ENCODE measurements at regions not wholly inside any gene's neighbourhood (a gene's known extent, or its start where the extent isn't known, plus 50 kb on each side); places are given as distances from the start of the nearest gene placed in this dataset.

GRCh38 chr2:38500283-38500634 lies 102.5 kb downstream of the HNRNPLL start:
- no peak for TF ChIP-seq CTCF (IDR thresholded peaks at IDR 0.05)
- ATAC-seq (ENCODE audit: low FRiP score) (peak; percentile 72), DNase-seq (ENCODE audit: low spot score) (no peak)

DNA sequence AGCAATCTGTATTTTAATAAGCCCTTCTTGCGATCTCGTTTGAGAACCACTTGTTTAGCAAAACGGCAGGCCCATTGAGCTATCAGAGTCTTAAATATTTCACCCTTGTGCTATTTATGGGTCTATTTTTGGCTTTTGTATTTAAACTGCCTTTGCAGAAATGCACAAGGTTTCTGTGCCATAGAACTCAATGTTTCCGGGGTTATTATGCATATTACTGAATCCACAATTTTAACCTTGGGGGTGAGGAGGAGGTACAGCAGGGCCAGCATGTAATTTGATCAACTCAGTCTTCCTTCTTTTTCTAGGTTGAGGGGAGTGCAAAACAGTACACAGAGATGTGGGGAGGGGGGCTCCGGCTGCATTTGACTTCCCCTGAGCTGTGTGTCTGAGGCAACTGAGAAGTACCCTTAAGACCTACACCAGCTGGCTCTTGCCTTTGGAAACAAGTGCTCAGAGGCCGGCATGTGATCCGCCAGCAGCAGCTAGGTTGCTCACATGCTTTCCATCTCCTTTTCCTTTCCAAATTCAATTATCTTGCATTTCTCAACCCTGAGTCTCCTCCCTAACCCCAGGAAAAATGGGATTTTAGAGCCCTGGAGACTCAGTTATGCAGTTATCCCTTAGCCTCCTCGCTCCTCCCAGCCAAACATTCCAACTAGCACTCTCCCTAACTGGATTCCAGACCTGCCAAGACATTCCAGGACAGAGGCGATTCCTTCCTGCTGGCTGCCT lies 103.0 kb downstream of the HNRNPLL start:
- ATAC-seq (ENCODE audit: low FRiP score): peak; percentile 67
- TF ChIP-seq CTCF (IDR thresholded peaks at IDR 0.05): no peak
- no peak for DNase-seq (ENCODE audit: low spot score)

GRCh38 chr2:38498045-38498481 lies 104.7 kb downstream of the HNRNPLL start:
- DNase-seq (ENCODE audit: low spot score): no peak
- ATAC-seq (ENCODE audit: low FRiP score): no peak

DNA sequence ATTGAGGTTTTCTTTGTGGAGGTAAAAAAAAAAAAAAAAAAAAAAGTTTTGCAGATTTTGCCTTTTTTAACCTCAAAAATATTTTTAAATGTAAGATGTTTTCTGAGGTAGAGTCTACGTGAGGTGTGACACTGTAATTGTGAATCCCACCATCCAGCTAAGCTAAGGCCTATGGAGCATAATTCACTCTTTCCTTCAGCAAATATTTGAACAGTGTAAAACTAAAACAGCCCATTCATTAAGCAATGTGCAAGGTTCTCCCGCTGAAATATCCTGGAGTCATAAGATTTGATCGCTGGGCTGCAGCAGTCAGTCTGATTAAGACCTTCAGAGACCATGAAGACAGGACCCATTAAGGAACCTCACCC lies 105.1 kb downstream of the HNRNPLL start:
- ATAC-seq (ENCODE audit: low FRiP score): no peak
- no peak for DNase-seq (ENCODE audit: low spot score)
- no peak for TF ChIP-seq CTCF (IDR thresholded peaks at IDR 0.05)

More at GRCh38 chr2:38498045-38498481, 104.7 kb downstream of the HNRNPLL start:
- no peak for TF ChIP-seq CTCF (IDR thresholded peaks at IDR 0.05)

DNA sequence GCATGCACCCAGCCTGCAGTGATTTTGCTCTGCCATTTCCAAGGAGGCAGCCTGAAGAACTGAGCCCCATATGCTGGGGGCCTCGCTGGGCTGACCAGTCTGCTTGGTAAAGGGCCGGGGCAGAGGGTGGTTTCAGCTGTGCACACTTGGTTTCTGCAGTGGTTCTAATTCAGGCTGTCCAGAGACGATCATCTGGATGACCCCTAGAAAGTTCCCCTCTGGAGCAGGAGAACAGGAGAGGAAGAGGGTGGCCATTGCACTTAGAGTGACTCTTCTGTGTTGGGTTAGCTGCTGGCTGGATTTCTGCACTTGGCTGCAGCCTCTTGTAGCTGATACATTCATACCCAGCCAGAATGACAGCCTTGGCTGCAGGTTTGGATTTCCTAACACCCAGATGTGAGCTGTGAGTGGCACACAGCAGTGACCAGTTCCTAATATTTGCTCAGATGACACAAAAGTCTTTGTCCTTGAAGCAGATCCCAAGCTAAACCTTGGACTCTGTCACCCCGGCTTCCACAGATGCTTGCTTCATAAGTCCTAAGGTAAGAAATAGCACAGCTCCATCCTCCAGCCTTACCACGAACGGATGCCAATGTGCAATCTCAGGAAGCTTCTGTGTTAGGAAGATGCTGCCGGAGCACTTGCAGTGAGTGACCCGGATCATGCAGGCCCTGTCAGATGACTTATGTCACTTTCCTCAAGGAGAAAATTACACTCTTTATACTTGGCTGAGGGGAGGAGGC lies 105.6 kb downstream of the HNRNPLL start:
- TF ChIP-seq CTCF (IDR thresholded peaks at IDR 0.05): no peak
- no peak for ATAC-seq (ENCODE audit: low FRiP score)
- no peak for DNase-seq (ENCODE audit: low spot score)

GRCh38 chr2:38495880-38496279 lies 106.8 kb downstream of the HNRNPLL start:
- ATAC-seq (ENCODE audit: low FRiP score) (no peak), DNase-seq (ENCODE audit: low spot score) (no peak)
- no peak for TF ChIP-seq CTCF (IDR thresholded peaks at IDR 0.05)

DNA sequence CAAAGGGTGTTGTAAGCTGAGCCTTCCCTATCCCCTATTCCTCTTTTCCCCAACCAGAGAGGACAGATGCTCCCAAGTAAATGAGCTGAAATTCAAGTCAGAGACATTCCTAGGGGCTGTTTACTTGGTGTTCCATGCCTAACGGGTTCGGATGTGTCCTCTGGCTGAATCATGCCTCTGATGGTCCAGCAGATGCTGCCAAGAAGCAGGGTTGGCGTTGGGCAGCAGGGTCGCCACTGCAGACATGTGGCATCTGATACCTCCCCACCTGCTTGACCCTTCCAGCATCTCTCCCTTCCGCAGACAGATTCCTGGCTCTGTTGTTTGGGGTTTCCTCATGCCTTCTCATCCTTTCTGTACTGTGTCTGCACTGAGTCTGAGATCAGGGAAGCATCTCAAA lies 108.3 kb downstream of the HNRNPLL start:
- no peak for TF ChIP-seq CTCF (IDR thresholded peaks at IDR 0.05)
- DNase-seq (ENCODE audit: low spot score) (no peak), ATAC-seq (ENCODE audit: low FRiP score) (no peak)
